Hippocampal formation (tissue), 2 donors: ENCODE measurements at regions not wholly inside any gene's neighbourhood (a gene's known extent, or its start where the extent isn't known, plus 50 kb on each side); places are given as distances from the start of the nearest gene placed in this dataset.
A peak's percentile ranks its signal among the peaks of the same experiment; 100 is the strongest.
"Not testable (repeated sequence)": the region's sequence is repeated elsewhere in the genome, so short reads cannot be mapped to it uniquely, and the experiment has no call there.

ENCODE experiments used
- DNase-seq, 2 donors: peaks; one replicate each; lab custom pipeline; 2025; lab: John Stamatoyannopoulos, UW

- DNase-seq = not testable (repeated sequence)
Observed at GRCh38 chr10:46749003-46749402, 162.2 kb upstream of the PTPN20 start.

- not testable (repeated sequence) for DNase-seq
Observed at GRCh38 chr10:46749470-46749869, 161.8 kb upstream of the PTPN20 start.

GRCh38 chr10:46753763-46754162, 157.5 kb upstream of the PTPN20 start:
- not testable (repeated sequence) for DNase-seq

- not testable (repeated sequence) for DNase-seq
Observed at GRCh38 chr10:46761471-46761870, 149.8 kb upstream of the PTPN20 start.

- DNase-seq = not testable (repeated sequence)
Observed at GRCh38 chr10:46768515-46769291, 142.5 kb upstream of the PTPN20 start.

GRCh38 chr10:46773178-46773896, 137.9 kb upstream of the PTPN20 start:
- DNase-seq = not testable (repeated sequence)

GRCh38 chr10:46773897-46774236, 137.4 kb upstream of the PTPN20 start:
- not testable (repeated sequence) for DNase-seq

- not testable (repeated sequence) for DNase-seq
Observed at GRCh38 chr10:46774366-46774765, 136.9 kb upstream of the PTPN20 start.

GRCh38 chr10:46774945-46775667, 136.1 kb upstream of the PTPN20 start:
- DNase-seq = not testable (repeated sequence)

GRCh38 chr10:46775668-46776059, 135.6 kb upstream of the PTPN20 start:
- DNase-seq = not testable (repeated sequence)

GRCh38 chr10:46779571-46779970, 131.7 kb upstream of the PTPN20 start:
- DNase-seq = not testable (repeated sequence)

GRCh38 chr10:46780164-46780563, 131.1 kb upstream of the PTPN20 start:
- not testable (repeated sequence) for DNase-seq

- not testable (repeated sequence) for DNase-seq
Observed at GRCh38 chr10:46781001-46781400, 130.2 kb upstream of the PTPN20 start.

GRCh38 chr10:46782001-46782874, 129.0 kb upstream of the PTPN20 start:
- DNase-seq = not testable (repeated sequence)

- not testable (repeated sequence) for DNase-seq
Observed at GRCh38 chr10:46784665-46785064, 126.6 kb upstream of the PTPN20 start.

- DNase-seq = not testable (repeated sequence)
Observed at GRCh38 chr10:46786125-46786517, 125.1 kb upstream of the PTPN20 start.

- peak in 1 of 2 donors; percentile 34 for DNase-seq
Observed at GRCh38 chr10:46786518-46787320, 124.5 kb upstream of the PTPN20 start.

- peak; percentile 16 to 39 for DNase-seq
Observed at GRCh38 chr10:46787321-46787615, 124.0 kb upstream of the PTPN20 start.

GRCh38 chr10:46792657-46793357, 118.4 kb upstream of the PTPN20 start:
- not testable (repeated sequence) for DNase-seq

- not testable (repeated sequence) for DNase-seq
Observed at GRCh38 chr10:46796351-46796750, 114.9 kb upstream of the PTPN20 start.
